HCT116 (cell line): ENCODE measurements at regions not wholly inside any gene's neighbourhood (a gene's known extent, or its start where the extent isn't known, plus 50 kb on each side); places are given as distances from the start of the nearest gene placed in this dataset.

Experiments
- ATAC-seq: fragments of 200-7000 bp; cut with Tn5 transposase; 2 replicates; pipeline ENCODE4 v1.9.1; 2020; ENCODE audit warnings: mild to moderate bottlenecking, moderate library complexity
- BruUV-seq: library from RNA; stranded (reverse); fragments of 400-500 nt; replicated peaks from 2 replicates; lab custom pipeline; 2021; lab: Mats Ljungman, UMichigan
- CTCF ChIA-PET: fragments of 300-600 bp; sonication (Branson Sonifier 250); formaldehyde crosslinking; loops from one replicate; lab custom pipeline; 2021; ENCODE audit warnings: antibody characterized with exemption; lab: Charles Lee
- POLR2A ChIA-PET: fragments of 300-600, 350-600 bp; sonication (Branson Sonifier 250); formaldehyde crosslinking; loops from one replicate; lab custom pipeline; 2021; ENCODE audit warnings: antibody characterized with exemption; lab: Charles Lee
- RAD21 ChIA-PET, 2 experiments: fragments of 300-600 bp; sonication (Branson Sonifier 250); formaldehyde crosslinking; loops; one replicate each; lab custom pipeline; 2023; ENCODE audit warnings: low total read pairs in 2 of 2; ENCODE audit not compliant: uncharacterized antibody in 2 of 2, unreplicated experiment in 2 of 2, low non-redundant PET in 1 of 2; lab: Charles Lee
- DNase-seq: peaks from one replicate; pipeline ENCODE4 v3.0.0-alpha.2; 2010; ENCODE audit warnings: low read depth, low spot score
- H2AFZ ChIP-seq: fragments of 200-600 bp; shearing (Covaris generic), sonication (generic); 2 replicates; pipeline ENCODE4 v1.6.1; 2017; ENCODE audit warnings: low read depth, mixed run types, mixed read lengths, antibody characterized with exemption, low read length; ENCODE audit not compliant: poor library complexity, severe bottlenecking
- H3K27ac ChIP-seq: 2 replicates; pipeline ENCODE4 v1.5.1; 2012; ENCODE audit warnings: low read depth, low read length
- H3K27me3 ChIP-seq: fragments of 200-600 bp; sonication (generic); 2 replicates; pipeline ENCODE4 v1.6.1; 2016; ENCODE audit warnings: mixed run types, low read length, mixed read lengths; ENCODE audit not compliant: insufficient read depth
- H3K36me3 ChIP-seq, 2 experiments: fragments of 200-500 bp in 1 of 2; fragments of 200-600 bp in 1 of 2; sonication (Bioruptor generic) in 1 of 2; sonication (generic) in 1 of 2; 2 replicates each; pipeline versions ENCODE4 v1.5.1 to v1.6.1; 2014 to 2016; ENCODE audit warnings: low read length in 2 of 2, inconsistent platforms in 1 of 2, mixed read lengths in 1 of 2, mixed run types in 1 of 2; ENCODE audit not compliant: insufficient read depth in 2 of 2, control insufficient read depth in 1 of 2
- H3K4me1 ChIP-seq, 2 experiments: fragments of 200-600 bp in 1 of 2; sonication (generic) in 1 of 2; 2 replicates each; pipeline versions ENCODE4 v1.5.1 to v1.6.1; 2012 to 2017; ENCODE audit warnings: low read length in 2 of 2, inconsistent platforms in 1 of 2, mild to moderate bottlenecking in 1 of 2, mixed read lengths in 1 of 2, mixed run types in 1 of 2, moderate library complexity in 1 of 2; ENCODE audit not compliant: insufficient read depth in 2 of 2, control insufficient read depth in 1 of 2
- H3K4me2 ChIP-seq: fragments of 200-600 bp; sonication (generic); 2 replicates; pipeline ENCODE4 v1.6.1; 2017; ENCODE audit warnings: mixed run types, low read length, mixed read lengths
- H3K4me3 ChIP-seq, 2 experiments: fragments of 200-600 bp in 1 of 2; sonication (generic) in 1 of 2; replicated peaks in 1 of 2; 2 replicates each; pipeline ENCODE4 v1.5.1; 2011 to 2016; ENCODE audit warnings: low read length in 2 of 2, control low read depth in 1 of 2, low read depth in 1 of 2, mild to moderate bottlenecking in 1 of 2, mixed read lengths in 1 of 2, mixed run types in 1 of 2
- H3K79me2 ChIP-seq: fragments of 200-600 bp; sonication (generic); 2 replicates; pipeline ENCODE4 v1.6.1; 2017; ENCODE audit warnings: mild to moderate bottlenecking, mixed run types, low read length, moderate library complexity, mixed read lengths; ENCODE audit not compliant: insufficient read depth
- H3K9ac ChIP-seq: fragments of 200-600 bp; sonication (generic); 2 replicates; pipeline ENCODE4 v1.6.1; 2016; ENCODE audit warnings: low read length, mixed read lengths
- H3K9me2 ChIP-seq: fragments of 200-600 bp; sonication (generic), shearing (Covaris generic); 2 replicates; pipeline ENCODE4 v1.6.1; 2017; ENCODE audit warnings: mixed run types, mild to moderate bottlenecking, moderate library complexity; ENCODE audit not compliant: insufficient read depth
- H3K9me3 ChIP-seq, 2 experiments: fragments of 200-500 bp in 1 of 2; fragments of 200-600 bp in 1 of 2; sonication (Bioruptor generic) in 1 of 2; sonication (generic) in 1 of 2; 2 replicates each; pipeline ENCODE4 v1.6.1; 2014 to 2017; ENCODE audit warnings: low read length in 2 of 2, mixed read lengths in 2 of 2, inconsistent platforms in 1 of 2, low read depth in 1 of 2, mild to moderate bottlenecking in 1 of 2, mixed run types in 1 of 2, moderate library complexity in 1 of 2; ENCODE audit not compliant: control insufficient read depth in 1 of 2, insufficient read depth in 1 of 2
- H4K20me1 ChIP-seq: fragments of 200-600 bp; sonication (generic), shearing (Covaris generic); 2 replicates; pipeline ENCODE4 v1.6.1; 2017; ENCODE audit warnings: mixed run types, mild to moderate bottlenecking, moderate library complexity; ENCODE audit not compliant: insufficient read depth
- ATF3 ChIP-seq: IDR thresholded peaks from 2 replicates; pipeline ENCODE4 v1.6.1; 2012
- CEBPB ChIP-seq: IDR thresholded peaks from 2 replicates; pipeline ENCODE4 v1.6.1; 2012; ENCODE audit warnings: low read depth
- CTCF ChIP-seq, 3 experiments: fragments of 200-600 bp in 1 of 3; sonication (generic) in 1 of 3; IDR thresholded peaks in 2 of 3; conservative IDR thresholded peaks in 1 of 3; 2 replicates each; pipeline ENCODE4 v1.5.1; 2012 to 2017; ENCODE audit warnings: low read depth in 2 of 3, low read length in 2 of 3, antibody characterized with exemption in 1 of 3, borderline replicate concordance in 1 of 3, control low read depth in 1 of 3, mild to moderate bottlenecking in 1 of 3, mixed read lengths in 1 of 3, mixed run types in 1 of 3, moderate library complexity in 1 of 3; ENCODE audit not compliant: insufficient read depth in 1 of 3
- EGR1 ChIP-seq: IDR thresholded peaks from 2 replicates; pipeline ENCODE4 v1.6.1; 2012; ENCODE audit warnings: low read depth
- EZH2 ChIP-seq: fragments of 200-600 bp; sonication (generic); IDR thresholded peaks from 2 replicates; pipeline ENCODE4 v1.6.1; 2017; ENCODE audit warnings: antibody characterized with exemption, mixed run types
- EZH2phosphoT487 ChIP-seq: fragments of 200-600 bp; IDR thresholded peaks from 2 replicates; pipeline ENCODE4 v1.6.1; 2018; ENCODE audit warnings: antibody characterized with exemption, borderline replicate concordance
- FOSL1 ChIP-seq: IDR thresholded peaks from 2 replicates; pipeline ENCODE4 v1.6.1; 2012; ENCODE audit warnings: low read depth
- JUND ChIP-seq: IDR thresholded peaks from 2 replicates; pipeline ENCODE4 v1.6.1; 2012
- MAX ChIP-seq: IDR thresholded peaks from 2 replicates; pipeline ENCODE4 v1.6.1; 2012
- POLR2A ChIP-seq: IDR thresholded peaks from 2 replicates; pipeline ENCODE4 v1.7.0; 2011; ENCODE audit warnings: borderline replicate concordance; ENCODE audit not compliant: insufficient read depth, insufficient read length; ENCODE audit errors: extremely low read depth
- POLR2AphosphoS5 ChIP-seq: IDR thresholded peaks from 2 replicates; pipeline ENCODE4 v1.6.1; 2011; ENCODE audit warnings: mild to moderate bottlenecking, low read depth, low read length, moderate library complexity
- RAD21 ChIP-seq: IDR thresholded peaks from 2 replicates; pipeline ENCODE4 v1.6.1; 2012; ENCODE audit warnings: low read depth, mild to moderate bottlenecking
- SIN3A ChIP-seq: IDR thresholded peaks from 2 replicates; pipeline ENCODE4 v1.6.1; 2012; ENCODE audit warnings: low read depth
- SP1 ChIP-seq: IDR thresholded peaks from 2 replicates; pipeline ENCODE4 v1.6.1; 2012; ENCODE audit warnings: low read depth
- SRF ChIP-seq: IDR thresholded peaks from 2 replicates; pipeline ENCODE4 v1.6.1; 2012; ENCODE audit warnings: low read depth
- TCF7L2 ChIP-seq: IDR thresholded peaks from 2 replicates; pipeline ENCODE4 v1.7.0; 2011; ENCODE audit warnings: borderline replicate concordance, inconsistent platforms; ENCODE audit not compliant: insufficient read depth, insufficient read length; ENCODE audit errors: extremely low read depth
- YY1 ChIP-seq: IDR thresholded peaks from 2 replicates; pipeline ENCODE4 v1.6.1; 2011; ENCODE audit warnings: low read length, low read depth, moderate library complexity, mild to moderate bottlenecking; ENCODE audit not compliant: insufficient replicate concordance; ENCODE audit errors: extremely low read depth
- ZBTB33 ChIP-seq: IDR thresholded peaks from 2 replicates; pipeline ENCODE4 v1.6.1; 2011; ENCODE audit warnings: mild to moderate bottlenecking, low read length, moderate library complexity; ENCODE audit not compliant: insufficient replicate concordance; ENCODE audit errors: extremely low read depth
- ZFX ChIP-seq: fragments of 450-650 bp; IDR thresholded peaks from 2 replicates; pipeline ENCODE4 v1.6.1; 2017
- ZNF274 ChIP-seq: fragments of 200-500 bp; sonication (Bioruptor generic); IDR thresholded peaks from 2 replicates; pipeline ENCODE4 v1.6.1; 2014; ENCODE audit warnings: mild to moderate bottlenecking, low read depth, low read length, inconsistent platforms
- intact Hi-C: fragments of 100-400 bp; cut with micrococcal nuclease; formaldehyde crosslinking; loops from 2 replicates; pipeline ENCODE4 v1.10.0; 2022

GRCh38 chr12:98013560-98013959, 501.8 kb upstream of the TMPO start:
- DNase-seq (no peak), ATAC-seq (no peak)
- Histone ChIP-seq H3K79me2 (no peaks in the 10 kb centered on the region), H3K4me3 (no peak overlapping the region), H3K4me1 (no peaks in the 10 kb centered on the region), H3K9ac (no peak overlapping the region), H3K36me3 (no peaks in the 10 kb centered on the region), H3K9me3 (no peaks in the 10 kb centered on the region), H3K27ac (no peak overlapping the region), H2AFZ (no peak overlapping the region), H3K9me2 (no peaks in the 10 kb centered on the region), H3K4me2 (no peak overlapping the region), H3K27me3 (0 out of 2 replicates have a peak, but pooled peaks cover 4% of the 10 kb centered on the region), H4K20me1 (no peaks in the 10 kb centered on the region)
- TF ChIP-seq TCF7L2 (no peak), SP1 (no peak), YY1 (no peak), CEBPB (no peak), ATF3 (no peak), FOSL1 (no peak), POLR2AphosphoS5 (no peak), ZBTB33 (no peak), MAX (no peak), ZNF274 (no peak), SRF (no peak), JUND (no peak), RAD21 (no peak), CTCF (IDR thresholded peaks at IDR 0.05 in 2 of 3, conservative IDR thresholded peaks at IDR 0.05 in 1 of 3; ENCODE audit: borderline replicate concordance in 1 of 3, insufficient read depth in 1 of 3, low read depth in 2 of 3, low read length in 2 of 3) (no peak), EZH2phosphoT487 (no peak), ZFX (no peak), POLR2A (no peak), EZH2 (no peak), EGR1 (no peak), SIN3A (no peak)
- intact Hi-C loops = no loop called here
- ChIA-PET POLR2A (no interaction called here), RAD21 (no interaction called here), CTCF (no interaction called here)
- no TSS peak for BruUV-seq
